Adipocyte (in vitro differentiated cells): ENCODE measurements at regions not wholly inside any gene's neighbourhood (a gene's known extent, or its start where the extent isn't known, plus 50 kb on each side); places are given as distances from the start of the nearest gene placed in this dataset.

Experiments
- DNase-seq: peaks from one replicate; pipeline ENCODE4 v3.0.0-alpha.2; 2015; ENCODE audit warnings: low read depth
- H3K27me3 ChIP-seq: replicated peaks from 2 replicates; pipeline ENCODE4 v1.7.0; 2013; ENCODE audit warnings: mild to moderate bottlenecking, low read length, moderate library complexity; ENCODE audit not compliant: control insufficient read depth, insufficient read depth
- H3K36me3 ChIP-seq: 2 replicates; pipeline ENCODE4 v1.7.0; 2013; ENCODE audit warnings: low read length, mild to moderate bottlenecking, moderate library complexity; ENCODE audit not compliant: control insufficient read depth, insufficient read depth, severe bottlenecking
- H3K4me1 ChIP-seq: 2 replicates; pipeline ENCODE4 v1.7.0; 2013; ENCODE audit warnings: mild to moderate bottlenecking, low read length, moderate library complexity; ENCODE audit not compliant: control insufficient read depth, insufficient read depth
- H3K4me3 ChIP-seq: 2 replicates; pipeline ENCODE4 v1.7.0; 2013; ENCODE audit warnings: mild to moderate bottlenecking, low read length, moderate library complexity
- H3K9ac ChIP-seq: 2 replicates; pipeline ENCODE4 v1.7.0; 2013; ENCODE audit warnings: mild to moderate bottlenecking, low read length, moderate library complexity
- H3K9me3 ChIP-seq: 2 replicates; pipeline ENCODE4 v1.7.0; 2013; ENCODE audit warnings: mild to moderate bottlenecking, low read length, moderate library complexity; ENCODE audit not compliant: control insufficient read depth

DNA sequence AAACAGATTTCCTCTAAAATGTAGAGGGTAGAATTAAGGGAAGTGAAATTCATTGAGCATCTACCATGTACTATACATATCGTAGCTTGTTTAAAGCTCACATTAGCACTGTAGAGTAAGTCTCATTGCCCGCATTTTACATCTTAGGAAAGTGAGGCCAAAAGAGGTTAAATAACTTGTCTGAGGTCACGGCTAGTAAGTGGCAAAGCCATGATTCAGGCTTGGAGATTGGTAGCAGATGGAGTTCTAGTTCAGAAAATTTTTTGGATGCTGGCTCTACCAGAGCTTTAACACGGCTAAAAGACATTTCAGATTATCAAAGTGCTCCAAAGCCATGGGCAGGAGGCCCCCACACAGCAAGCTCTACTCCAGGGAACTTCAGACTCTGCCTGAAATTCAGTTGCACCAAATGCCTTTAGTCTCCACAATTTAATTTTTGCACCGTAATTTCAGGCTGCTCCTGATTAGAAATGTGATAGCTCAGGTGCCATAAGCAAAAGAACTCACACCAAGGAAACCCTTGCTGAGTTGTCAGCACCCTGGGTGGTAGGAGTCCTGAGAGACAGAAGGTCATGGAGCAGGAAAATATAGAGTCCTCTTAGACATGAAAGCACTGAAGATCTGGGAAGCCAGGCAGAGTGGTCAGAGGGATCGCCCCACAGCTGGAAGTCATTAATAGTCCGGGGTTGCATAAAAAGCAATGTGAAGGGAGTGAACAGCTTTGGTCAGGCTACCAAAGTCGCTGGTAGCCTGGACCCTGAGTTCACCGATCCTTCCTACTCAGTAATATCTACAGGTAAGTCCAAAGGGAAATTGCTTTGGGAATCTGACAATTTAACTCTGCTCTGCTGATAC is 55.2 kb upstream of the ASIP start:
- peak; percentile 77 for DNase-seq
- Histone ChIP-seq H3K9ac (no peak overlapping the region), H3K27me3 (peaks cover 13% of the 10 kb centered on the region), H3K36me3 (no peaks in the 10 kb centered on the region), H3K4me3 (no peak overlapping the region), H3K9me3 (no peaks in the 10 kb centered on the region), H3K4me1 (peaks cover 13% of the 10 kb centered on the region)

DNA sequence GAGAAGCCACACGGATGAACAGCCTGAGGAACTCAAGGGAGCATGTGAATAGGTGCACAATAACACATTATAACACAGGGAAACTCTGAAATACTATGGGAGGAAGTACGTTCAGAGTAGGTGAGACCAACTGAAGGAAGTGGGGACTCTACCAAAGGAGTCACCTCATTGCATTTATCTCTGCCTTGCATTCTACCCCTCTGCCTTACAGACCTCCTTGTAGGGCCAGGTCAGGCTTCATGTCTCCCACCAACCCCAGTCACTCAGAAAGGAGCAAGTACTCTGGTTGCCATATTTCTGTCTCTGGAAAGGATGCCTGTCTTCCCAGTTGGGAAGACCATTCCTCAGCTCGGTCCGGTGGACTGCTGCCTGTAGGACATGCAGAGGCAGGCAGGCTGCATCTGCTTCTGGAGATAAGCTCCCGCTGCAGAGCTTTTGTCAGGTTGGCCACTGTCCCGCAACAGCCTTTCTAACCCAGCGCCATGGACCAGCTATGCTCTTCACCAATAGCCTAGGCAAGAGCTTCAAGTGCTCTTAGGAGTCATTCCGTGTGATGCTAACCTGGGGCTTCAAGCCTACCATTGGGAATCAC is 51.6 kb upstream of the ASIP start:
- no peak for DNase-seq
- H3K27me3 ChIP-seq, result no peaks in the 10 kb centered on the region
- H3K4me3 ChIP-seq, result no peak overlapping the region
- H3K4me1 ChIP-seq, result peaks cover 20% of the 10 kb centered on the region
- no peaks in the 10 kb centered on the region for H3K36me3 ChIP-seq
- no peak overlapping the region for H3K9ac ChIP-seq
- no peaks in the 10 kb centered on the region for H3K9me3 ChIP-seq

GRCh38 chr20:34190262-34190661 is 51.0 kb upstream of the ASIP start:
- Histone ChIP-seq H3K4me1 (peaks cover 20% of the 10 kb centered on the region), H3K36me3 (no peaks in the 10 kb centered on the region), H3K4me3 (no peak overlapping the region), H3K9ac (no peak overlapping the region), H3K9me3 (no peaks in the 10 kb centered on the region), H3K27me3 (no peaks in the 10 kb centered on the region)
- no peak for DNase-seq

DNA sequence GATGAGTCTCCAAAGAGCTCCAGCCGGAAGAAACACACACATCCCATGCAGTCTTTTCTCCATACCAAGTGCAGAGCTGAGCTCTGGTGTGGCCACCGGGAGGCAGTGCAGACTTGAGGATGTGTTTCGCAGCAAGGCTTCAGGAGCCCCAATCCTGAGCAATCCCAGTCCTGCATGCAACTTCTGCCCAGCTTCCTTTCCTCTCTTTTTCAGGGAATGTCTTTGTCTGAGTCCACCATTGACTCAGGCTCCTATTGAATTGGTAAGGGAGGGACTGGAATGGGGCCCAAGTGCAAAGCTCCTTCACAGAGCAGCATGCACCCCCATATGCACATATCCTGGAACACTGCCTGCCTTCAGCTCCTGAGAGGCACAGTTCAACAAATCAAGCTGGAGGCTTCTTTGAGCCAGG is 50.5 kb upstream of the ASIP start:
- Histone ChIP-seq H3K4me3 (no peak overlapping the region), H3K9ac (no peak overlapping the region), H3K36me3 (no peaks in the 10 kb centered on the region), H3K4me1 (peaks cover 18% of the 10 kb centered on the region), H3K9me3 (no peaks in the 10 kb centered on the region), H3K27me3 (no peaks in the 10 kb centered on the region)
- DNase-seq, result peak; percentile 92
